ENCODE measurements at regions not wholly inside any gene's neighbourhood (a gene's known extent, or its start where the extent isn't known, plus 50 kb on each side); places are given as distances from the start of the nearest gene placed in this dataset.

DNA sequence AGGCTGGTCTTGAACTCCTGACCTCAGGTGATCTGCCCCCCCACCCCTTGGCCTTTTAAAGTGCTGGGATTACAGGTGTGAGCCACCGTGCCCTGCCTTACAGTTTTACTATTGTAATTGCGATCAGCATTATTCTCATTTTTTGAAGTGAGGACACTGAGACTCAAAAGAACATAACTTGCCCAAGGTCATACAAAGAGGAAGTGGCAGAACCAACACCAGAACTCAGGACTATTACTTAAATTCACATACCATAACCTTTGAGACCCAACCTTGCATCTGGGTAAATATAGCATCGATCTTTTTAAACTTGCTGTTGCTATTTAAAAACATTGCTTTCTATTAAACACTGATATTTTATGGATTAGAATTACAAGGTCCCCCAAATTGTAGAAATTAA is 54.2 kb downstream of the FOXI1 start:
- TF ChIP-seq CTCF (conservative IDR thresholded peaks at IDR 0.05; ENCODE audit: low read depth, low read length) = no peak
- no peak for TF ChIP-seq EZH2 (IDR thresholded peaks at IDR 0.05; ENCODE audit: borderline replicate concordance, low read depth, low read length, poor library complexity, severe bottlenecking)
